CD14-positive monocyte (primary cell): ENCODE measurements at regions not wholly inside any gene's neighbourhood (a gene's known extent, or its start where the extent isn't known, plus 50 kb on each side); places are given as distances from the start of the nearest gene placed in this dataset.

Source experiments
- DNase-seq, 3 donors: peaks; one replicate each; pipeline ENCODE4 v3.0.0-alpha.2; 2011 to 2022
- H2AFZ ChIP-seq: 2 replicates; pipeline ENCODE4 v1.6.0; 2012; ENCODE audit warnings: mild to moderate bottlenecking, low read depth, low read length, inconsistent platforms; ENCODE audit not compliant: insufficient read depth, poor library complexity, severe bottlenecking
- H3K27ac ChIP-seq, 2 donors: 1 replicate in 1 of 2; 2 replicates in 1 of 2; pipeline ENCODE4 v1.5.1; 2012 to 2013; ENCODE audit warnings: low read length in 2 of 2, control low read depth in 1 of 2, inconsistent platforms in 1 of 2, low read depth in 1 of 2, mild to moderate bottlenecking in 1 of 2
- H3K27me3 ChIP-seq, 2 donors: one replicate each; pipeline versions ENCODE4 v1.6.0 to v1.6.1; 2011 to 2013; ENCODE audit warnings: low read length in 2 of 2; ENCODE audit not compliant: control insufficient read depth in 2 of 2, insufficient read depth in 2 of 2
- H3K36me3 ChIP-seq, 2 donors: replicated peaks in 1 of 2; 1 replicate in 1 of 2; 2 replicates in 1 of 2; pipeline versions ENCODE4 v1.5.1 to v1.6.1; 2012 to 2013; ENCODE audit warnings: low read length in 2 of 2, control low read depth in 1 of 2, inconsistent platforms in 1 of 2, mild to moderate bottlenecking in 1 of 2; ENCODE audit not compliant: insufficient read depth in 2 of 2, control insufficient read depth in 1 of 2
- H3K4me1 ChIP-seq, 2 donors: 1 replicate in 1 of 2; 2 replicates in 1 of 2; pipeline versions ENCODE4 v1.5.1 to v1.6.1; 2012 to 2013; ENCODE audit warnings: low read length in 2 of 2, control low read depth in 1 of 2, inconsistent platforms in 1 of 2, mild to moderate bottlenecking in 1 of 2, moderate library complexity in 1 of 2; ENCODE audit not compliant: insufficient read depth in 2 of 2, control insufficient read depth in 1 of 2
- H3K4me2 ChIP-seq: replicated peaks from 2 replicates; pipeline ENCODE3; 2012; ENCODE audit warnings: low read length, moderate library complexity, mild to moderate bottlenecking; ENCODE audit not compliant: poor library complexity, severe bottlenecking; ENCODE audit errors: extremely low read depth
- H3K4me3 ChIP-seq, 3 experiments: fragments of 200-600 bp in 1 of 3; sonication (generic) in 1 of 3; replicated peaks in 1 of 3; 1 replicate in 2 of 3; 2 replicates in 1 of 3; pipeline ENCODE4 v1.5.1; 2011 to 2013; ENCODE audit warnings: low read length in 3 of 3, mild to moderate bottlenecking in 3 of 3, control low read depth in 2 of 3, low read depth in 2 of 3, inconsistent platforms in 1 of 3, moderate library complexity in 1 of 3
- H3K79me2 ChIP-seq: 2 replicates; pipeline ENCODE4 v1.6.0; 2012; ENCODE audit warnings: mild to moderate bottlenecking, control low read depth, inconsistent platforms, low read length, moderate library complexity; ENCODE audit not compliant: insufficient read depth
- H3K9ac ChIP-seq: 2 replicates; pipeline ENCODE4 v1.6.0; 2017; ENCODE audit warnings: low read length, mild to moderate bottlenecking; ENCODE audit not compliant: insufficient read depth, poor library complexity, severe bottlenecking
- H3K9me3 ChIP-seq, 2 donors: replicated peaks in 1 of 2; 1 replicate in 1 of 2; 2 replicates in 1 of 2; pipeline versions ENCODE4 v1.5.1 to v1.6.1; 2012 to 2013; ENCODE audit warnings: low read length in 2 of 2, control low read depth in 1 of 2; ENCODE audit not compliant: control insufficient read depth in 1 of 2, insufficient read depth in 1 of 2
- H4K20me1 ChIP-seq: 2 replicates; pipeline ENCODE4 v1.6.0; 2012; ENCODE audit warnings: mild to moderate bottlenecking, low read length, control low read depth, moderate library complexity; ENCODE audit not compliant: insufficient read depth
- H3K27ac Mint-ChIP-seq, 7 donors: one replicate each; pipeline ENCODE4 v1.8.0; 2020; ENCODE audit warnings: mild to moderate bottlenecking in 7 of 7, mixed read lengths in 7 of 7, moderate library complexity in 6 of 7, inconsistent platforms in 2 of 7
- H3K27me3 Mint-ChIP-seq, 3 donors: one replicate each; pipeline ENCODE4 v1.8.0; 2021 to 2022; ENCODE audit warnings: low read depth in 3 of 3, mild to moderate bottlenecking in 3 of 3, mixed read lengths in 3 of 3, moderate library complexity in 3 of 3, inconsistent platforms in 1 of 3
- H3K36me3 Mint-ChIP-seq, 2 donors: one replicate each; pipeline ENCODE4 v1.8.0; 2020; ENCODE audit warnings: mixed read lengths in 2 of 2, inconsistent platforms in 1 of 2, mild to moderate bottlenecking in 1 of 2
- H3K4me1 Mint-ChIP-seq: one replicate; pipeline ENCODE4 v1.8.0; 2020; ENCODE audit warnings: mild to moderate bottlenecking, mixed read lengths
- H3K4me3 Mint-ChIP-seq, 2 donors: one replicate each; pipeline ENCODE4 v1.8.0; 2020; ENCODE audit warnings: mild to moderate bottlenecking in 2 of 2, mixed read lengths in 2 of 2, moderate library complexity in 1 of 2
- H3K9me3 Mint-ChIP-seq, 7 donors: one replicate each; pipeline ENCODE4 v1.8.0; 2020 to 2022; ENCODE audit warnings: mixed read lengths in 7 of 7, mild to moderate bottlenecking in 6 of 7, moderate library complexity in 6 of 7, inconsistent platforms in 2 of 7
- WGBS: methylation state at CpG from one replicate; pipeline ENCODE4 v1.1.5; 2013; ENCODE audit warnings: missing lambda C conversion rate; ENCODE audit not compliant: insufficient coverage; 5-methylcytosine and 5-hydroxymethylcytosine counted together
- intact Hi-C, 2 donors: fragments of 100-400 bp; cut with micrococcal nuclease; formaldehyde crosslinking; loops; one replicate each; pipeline versions ENCODE4 v1.15.0 to v1.15.1; 2023
- TF ChIP-seq, protein P1 (sequence below): fragments of 200-600 bp; IDR thresholded peaks from one replicate; pipeline ENCODE4 v1.8.0; 2022; ENCODE audit warnings: antibody characterized with exemption, mild to moderate bottlenecking

DNA sequence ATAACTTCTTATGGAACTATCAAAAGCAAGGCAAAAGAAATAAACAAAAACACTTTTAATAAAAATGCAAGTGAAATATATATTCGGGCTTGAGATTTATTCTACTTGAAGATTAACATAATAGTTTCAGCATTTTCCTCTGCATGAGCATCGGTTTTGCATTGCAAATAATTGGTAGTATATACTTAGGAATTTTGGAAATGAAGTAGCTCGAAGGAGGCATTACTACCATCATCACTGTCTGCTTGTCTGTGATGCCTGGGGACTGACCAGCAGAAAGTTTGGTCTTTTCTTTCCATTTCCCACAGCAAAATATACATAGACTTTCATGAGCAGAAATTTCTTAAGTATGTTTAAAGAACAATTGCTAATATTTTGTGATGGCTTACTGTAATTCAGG, 570.7 kb downstream of the HTR1B start:
- intact Hi-C loops: no loop called here
- Histone ChIP-seq H2AFZ (no peak overlapping the region), H4K20me1 (no peaks in the 10 kb centered on the region), H3K79me2 (no peaks in the 10 kb centered on the region), H3K4me1 (no peaks in the 10 kb centered on the region), H3K4me2 (no peak overlapping the region), H3K27me3 (no peaks in the 10 kb centered on the region), H3K9ac (no peak overlapping the region), H3K9me3 (peaks cover 11 to 20% of the 10 kb centered on the region in 2 donors), H3K36me3 (no peaks in the 10 kb centered on the region), H3K27ac (no peak overlapping the region), H3K4me3 (no peak overlapping the region)
- no peak for DNase-seq
- WGBS: no CpG with 5 or more reads among the region's 3 CpGs
- Mint-ChIP-seq H3K9me3 (peaks cover 3 to 24% (median 8%) of the 10 kb centered on the region in 7 donors), H3K4me1 (no peaks in the 10 kb centered on the region), H3K36me3 (no peaks in the 10 kb centered on the region), H3K4me3 (no peak overlapping the region), H3K27ac (no peak overlapping the region), H3K27me3 (peaks cover 0 to 2% (median 0%) of the 10 kb centered on the region in 3 donors)
- TF ChIP-seq, protein P1, sequence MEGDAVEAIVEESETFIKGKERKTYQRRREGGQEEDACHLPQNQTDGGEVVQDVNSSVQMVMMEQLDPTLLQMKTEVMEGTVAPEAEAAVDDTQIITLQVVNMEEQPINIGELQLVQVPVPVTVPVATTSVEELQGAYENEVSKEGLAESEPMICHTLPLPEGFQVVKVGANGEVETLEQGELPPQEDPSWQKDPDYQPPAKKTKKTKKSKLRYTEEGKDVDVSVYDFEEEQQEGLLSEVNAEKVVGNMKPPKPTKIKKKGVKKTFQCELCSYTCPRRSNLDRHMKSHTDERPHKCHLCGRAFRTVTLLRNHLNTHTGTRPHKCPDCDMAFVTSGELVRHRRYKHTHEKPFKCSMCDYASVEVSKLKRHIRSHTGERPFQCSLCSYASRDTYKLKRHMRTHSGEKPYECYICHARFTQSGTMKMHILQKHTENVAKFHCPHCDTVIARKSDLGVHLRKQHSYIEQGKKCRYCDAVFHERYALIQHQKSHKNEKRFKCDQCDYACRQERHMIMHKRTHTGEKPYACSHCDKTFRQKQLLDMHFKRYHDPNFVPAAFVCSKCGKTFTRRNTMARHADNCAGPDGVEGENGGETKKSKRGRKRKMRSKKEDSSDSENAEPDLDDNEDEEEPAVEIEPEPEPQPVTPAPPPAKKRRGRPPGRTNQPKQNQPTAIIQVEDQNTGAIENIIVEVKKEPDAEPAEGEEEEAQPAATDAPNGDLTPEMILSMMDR: no peak

DNA sequence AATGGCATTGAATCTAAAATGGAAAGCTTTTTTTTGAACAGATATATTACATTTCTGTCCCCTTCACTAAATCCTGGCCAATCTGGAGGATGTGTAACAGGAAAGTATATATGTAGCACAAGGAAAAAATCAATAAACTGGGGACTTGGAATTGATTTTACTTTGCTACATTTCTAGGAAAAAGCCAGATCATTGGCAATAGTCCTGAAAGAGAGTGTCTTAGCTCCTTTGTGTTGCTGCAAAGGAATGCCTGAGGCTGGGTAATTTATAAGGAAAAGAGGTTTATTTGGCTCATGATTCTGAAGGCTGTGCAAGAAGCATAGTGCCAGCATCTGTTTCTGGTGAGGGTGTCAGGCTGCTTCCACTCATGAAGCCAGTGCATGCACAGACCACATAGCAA, 574.9 kb downstream of the HTR1B start:
- TF ChIP-seq, protein P1: no peak
- no peak for DNase-seq
- H3K4me1 Mint-ChIP-seq: no peaks in the 10 kb centered on the region
- Histone ChIP-seq H3K36me3 (no peaks in the 10 kb centered on the region), H3K9ac (no peak overlapping the region), H3K4me2 (no peak overlapping the region), H3K27ac (no peak overlapping the region), H3K4me3 (no peak overlapping the region), H2AFZ (no peak overlapping the region), H3K4me1 (no peaks in the 10 kb centered on the region), H3K79me2 (no peaks in the 10 kb centered on the region), H3K9me3 (peaks cover 7 to 12% of the 10 kb centered on the region in 2 donors), H4K20me1 (no peaks in the 10 kb centered on the region), H3K27me3 (no peaks in the 10 kb centered on the region)
- no peaks in the 10 kb centered on the region for H3K27me3 Mint-ChIP-seq
- no peak overlapping the region for H3K4me3 Mint-ChIP-seq
- H3K27ac Mint-ChIP-seq: no peak overlapping the region
- H3K9me3 Mint-ChIP-seq: peaks cover 0 to 14% (median 9%) of the 10 kb centered on the region in 7 donors
- intact Hi-C loops: no loop called here
- H3K36me3 Mint-ChIP-seq: no peaks in the 10 kb centered on the region
